GM21526 (cell line): ENCODE measurements at regions not wholly inside any gene's neighbourhood (a gene's known extent, or its start where the extent isn't known, plus 50 kb on each side); places are given as distances from the start of the nearest gene placed in this dataset.

ENCODE experiments used
- ATAC-seq: cut with Tn5 transposase; IDR thresholded peaks from one replicate; pipeline ENCODE4 v1.9.1; 2021; ENCODE audit warnings: moderate library complexity; ENCODE audit not compliant: unreplicated experiment, low FRiP score

DNA sequence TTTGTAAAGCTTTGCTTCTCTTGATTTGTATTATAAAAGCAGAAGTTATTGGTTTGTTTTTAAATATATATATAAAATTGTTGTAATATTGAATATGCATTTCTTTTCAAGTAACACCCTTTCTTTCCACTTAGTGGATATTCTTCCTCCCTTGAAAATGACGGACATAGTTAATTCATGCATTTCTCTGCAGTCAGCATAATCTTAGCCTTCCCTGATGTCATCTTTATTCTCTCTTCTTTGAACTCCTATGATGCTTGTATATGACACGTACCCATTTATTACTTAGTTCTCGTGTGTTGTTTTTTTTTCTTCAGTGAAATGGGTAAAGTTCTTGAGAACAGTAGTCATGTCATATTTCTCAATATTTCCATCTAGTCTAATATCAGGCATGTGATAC, 191.2 kb downstream of the MDFIC start:
- no peak for ATAC-seq

DNA sequence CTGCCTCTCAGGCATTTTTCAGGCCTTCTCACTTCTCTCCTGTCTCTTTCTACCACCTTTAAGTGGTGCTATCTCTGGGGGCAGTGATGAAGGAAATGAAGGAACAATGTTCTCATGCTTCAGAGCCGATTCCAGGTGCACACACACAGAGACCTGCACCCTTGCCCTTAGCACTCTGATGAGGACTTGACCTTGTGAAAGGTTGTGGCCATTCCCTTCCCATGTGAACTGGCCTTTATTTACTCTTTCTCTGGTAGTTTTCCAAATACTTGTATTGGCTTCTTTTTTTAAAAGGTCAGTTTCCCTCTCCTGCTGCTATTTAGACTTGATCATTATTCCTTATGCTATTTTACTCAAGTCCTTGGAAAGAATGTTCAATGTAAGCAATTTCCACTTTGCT, 188.6 kb downstream of the MDFIC start:
- no peak for ATAC-seq

GRCh38 chr7:115106316-115106715, 184.4 kb downstream of the MDFIC start:
- ATAC-seq = no peak

DNA sequence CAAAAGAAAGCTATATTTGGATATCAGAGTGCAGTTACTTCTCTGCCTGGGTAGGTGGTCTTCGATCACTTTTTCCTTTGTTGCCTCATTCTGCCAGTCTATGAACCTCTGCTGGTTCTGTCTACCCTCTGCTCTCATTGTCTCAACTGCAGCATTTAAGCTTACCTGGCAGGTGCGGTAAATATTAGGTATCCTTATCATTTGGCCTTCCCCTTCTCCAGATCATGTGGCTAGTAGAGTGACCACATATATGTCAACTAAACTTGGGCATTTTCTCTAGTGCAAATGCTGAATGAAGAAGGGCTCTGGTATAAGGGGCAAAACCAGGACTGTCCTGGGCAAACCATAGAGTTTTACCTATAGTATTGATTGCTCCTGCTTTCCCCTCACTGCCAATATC, 180.8 kb downstream of the MDFIC start:
- no peak for ATAC-seq

GRCh38 chr7:115101199-115101598, 179.3 kb downstream of the MDFIC start:
- no peak for ATAC-seq

DNA sequence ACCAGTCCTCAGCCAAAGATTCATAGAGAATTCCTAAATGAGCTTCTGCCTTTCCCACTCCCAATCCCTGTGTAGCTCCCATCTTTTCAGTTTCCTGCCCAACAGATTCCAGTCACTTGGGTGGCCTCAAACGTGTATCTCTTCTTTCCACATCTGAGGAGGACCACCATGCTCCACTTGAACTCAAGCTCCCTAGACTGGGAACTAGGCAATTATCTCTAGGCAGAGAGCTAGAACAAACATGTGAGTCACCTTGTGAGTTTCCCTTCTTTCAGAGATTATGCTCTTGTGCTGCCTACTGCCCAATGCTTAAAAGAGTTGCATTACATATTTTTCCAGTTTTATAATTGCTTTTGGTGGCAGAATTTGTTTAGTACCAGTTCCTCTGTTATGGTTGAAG, 178.0 kb downstream of the MDFIC start:
- no peak for ATAC-seq

- no peak for ATAC-seq
Measured at GRCh38 chr7:115097175-115097671, 175.3 kb downstream of the MDFIC start.

GRCh38 chr7:115096262-115096661, 174.4 kb downstream of the MDFIC start:
- no peak for ATAC-seq

- no peak for ATAC-seq
Measured at GRCh38 chr7:115094163-115094562, 172.3 kb downstream of the MDFIC start.

DNA sequence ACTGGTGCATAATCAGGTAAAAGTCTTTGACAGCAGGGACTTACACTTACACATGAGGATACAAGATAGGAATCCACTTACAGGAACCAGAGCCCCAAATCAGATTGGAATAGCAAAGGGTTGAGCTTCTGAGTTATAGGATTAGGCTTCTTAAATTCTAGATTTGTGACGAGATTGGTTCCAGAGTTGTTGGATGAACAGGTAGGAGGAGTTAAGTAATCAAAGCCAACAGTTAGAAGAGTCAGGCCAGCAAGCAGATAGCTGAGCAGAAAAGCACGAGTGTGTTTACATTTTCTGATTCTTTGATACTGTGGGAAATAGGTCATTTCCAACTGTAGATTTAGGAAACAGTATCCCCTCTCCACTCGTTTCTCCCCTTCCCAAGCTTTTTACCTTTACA, 167.0 kb downstream of the MDFIC start:
- no peak for ATAC-seq

DNA sequence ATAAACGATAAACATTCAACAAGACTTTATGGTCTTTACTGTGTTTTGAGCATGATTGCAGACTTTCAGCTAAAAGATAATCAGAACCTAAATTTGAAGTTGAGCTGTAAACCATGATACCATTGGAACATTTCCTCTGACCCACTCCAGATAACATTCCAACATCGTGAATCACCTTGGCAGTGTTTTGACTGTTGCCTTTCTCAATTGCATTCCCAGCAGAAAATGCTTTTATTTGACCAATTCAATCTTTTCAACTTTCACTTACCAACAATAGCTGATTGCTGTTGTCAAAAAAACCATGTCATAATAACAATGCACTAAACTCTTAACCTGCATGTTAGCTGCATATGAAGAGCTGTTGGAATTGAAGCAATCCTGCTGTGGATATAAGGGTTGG, 165.5 kb downstream of the MDFIC start:
- ATAC-seq = no peak

- ATAC-seq = no peak
Measured at GRCh38 chr7:115086146-115086841, 164.4 kb downstream of the MDFIC start.

GRCh38 chr7:115085421-115085820, 163.5 kb downstream of the MDFIC start:
- ATAC-seq = no peak

- no peak for ATAC-seq
Measured at GRCh38 chr7:115083935-115084334, 162.0 kb downstream of the MDFIC start.

- ATAC-seq = no peak
Measured at GRCh38 chr7:115081772-115082171, 159.9 kb downstream of the MDFIC start.

DNA sequence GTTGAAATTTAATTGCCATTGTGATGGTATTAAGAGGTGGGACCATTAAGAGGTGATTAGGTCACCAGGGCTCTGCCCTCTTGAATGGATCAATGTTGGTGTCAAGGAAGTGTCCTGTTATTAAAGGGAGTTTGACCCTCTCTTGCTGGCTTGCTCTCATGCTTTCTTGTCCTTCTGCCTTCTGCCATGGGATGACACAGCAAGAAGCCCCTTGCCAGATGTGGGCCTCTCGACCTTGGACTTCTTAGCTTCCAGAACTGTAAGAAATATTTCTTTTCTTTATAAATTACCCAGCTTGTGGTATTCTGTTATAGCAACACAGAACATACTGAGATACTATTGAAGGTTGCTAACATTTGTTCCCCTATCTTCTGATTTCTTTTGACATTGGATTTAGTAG, 157.0 kb downstream of the MDFIC start:
- ATAC-seq = no peak

GRCh38 chr7:115078386-115078785, 156.5 kb downstream of the MDFIC start:
- no peak for ATAC-seq

DNA sequence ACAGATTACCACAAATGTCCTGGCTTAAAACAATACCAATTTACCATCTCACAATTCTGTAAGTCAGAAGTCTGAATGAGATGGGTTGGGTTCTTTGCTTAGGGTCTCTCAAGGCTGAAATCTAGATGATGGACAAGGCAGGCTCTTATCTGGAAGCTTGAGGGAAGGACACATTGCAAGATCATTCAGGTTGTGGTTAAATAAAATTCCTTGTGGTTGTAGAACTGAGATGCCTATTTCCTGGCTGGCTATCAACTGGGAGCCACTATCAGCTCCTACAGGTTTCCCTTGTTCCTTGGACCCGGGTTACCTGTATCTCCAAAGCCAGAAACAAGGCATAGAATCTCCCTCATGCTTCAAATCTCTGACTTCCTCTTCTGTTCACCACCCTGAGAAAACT, 148.4 kb downstream of the MDFIC start:
- ATAC-seq = no peak
